ENCODE measurements at regions not wholly inside any gene's neighbourhood (a gene's known extent, or its start where the extent isn't known, plus 50 kb on each side); places are given as distances from the start of the nearest gene placed in this dataset.
A peak's percentile ranks its signal among the peaks of the same experiment; 100 is the strongest.

DNA sequence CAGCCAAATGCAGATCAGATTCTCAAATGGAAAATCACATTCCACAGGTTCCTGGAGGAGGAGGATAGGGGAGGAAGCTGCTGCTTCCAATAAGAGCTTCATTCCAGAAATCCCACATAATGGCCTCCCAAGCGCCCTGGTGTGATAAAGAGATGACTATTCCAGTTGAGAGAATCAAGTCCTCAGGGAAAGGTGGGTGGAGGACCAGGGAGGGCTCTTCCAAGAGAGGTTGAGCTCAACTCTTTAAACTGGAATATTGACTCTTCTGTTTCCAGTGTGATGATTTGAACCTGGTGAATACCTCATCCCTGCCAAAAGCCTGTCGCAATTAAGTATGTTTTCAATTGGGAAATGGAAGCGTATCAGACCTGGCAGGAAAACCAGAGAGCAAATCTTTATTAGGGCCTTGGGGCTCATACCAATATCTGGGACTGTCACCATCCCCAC, 81.4 kb upstream of the DYNLRB2 start:
- TF ChIP-seq, protein P1, sequence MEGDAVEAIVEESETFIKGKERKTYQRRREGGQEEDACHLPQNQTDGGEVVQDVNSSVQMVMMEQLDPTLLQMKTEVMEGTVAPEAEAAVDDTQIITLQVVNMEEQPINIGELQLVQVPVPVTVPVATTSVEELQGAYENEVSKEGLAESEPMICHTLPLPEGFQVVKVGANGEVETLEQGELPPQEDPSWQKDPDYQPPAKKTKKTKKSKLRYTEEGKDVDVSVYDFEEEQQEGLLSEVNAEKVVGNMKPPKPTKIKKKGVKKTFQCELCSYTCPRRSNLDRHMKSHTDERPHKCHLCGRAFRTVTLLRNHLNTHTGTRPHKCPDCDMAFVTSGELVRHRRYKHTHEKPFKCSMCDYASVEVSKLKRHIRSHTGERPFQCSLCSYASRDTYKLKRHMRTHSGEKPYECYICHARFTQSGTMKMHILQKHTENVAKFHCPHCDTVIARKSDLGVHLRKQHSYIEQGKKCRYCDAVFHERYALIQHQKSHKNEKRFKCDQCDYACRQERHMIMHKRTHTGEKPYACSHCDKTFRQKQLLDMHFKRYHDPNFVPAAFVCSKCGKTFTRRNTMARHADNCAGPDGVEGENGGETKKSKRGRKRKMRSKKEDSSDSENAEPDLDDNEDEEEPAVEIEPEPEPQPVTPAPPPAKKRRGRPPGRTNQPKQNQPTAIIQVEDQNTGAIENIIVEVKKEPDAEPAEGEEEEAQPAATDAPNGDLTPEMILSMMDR (IDR thresholded peaks at IDR 0.05) = no peak
- TF ChIP-seq POLR2A (IDR thresholded peaks at IDR 0.05) (no peak), EP300 (IDR thresholded peaks at IDR 0.05) (peak in 1 of 2 donors; percentile 68)
